ENCODE measurements at regions not wholly inside any gene's neighbourhood (a gene's known extent, or its start where the extent isn't known, plus 50 kb on each side); places are given as distances from the start of the nearest gene placed in this dataset.

DNA sequence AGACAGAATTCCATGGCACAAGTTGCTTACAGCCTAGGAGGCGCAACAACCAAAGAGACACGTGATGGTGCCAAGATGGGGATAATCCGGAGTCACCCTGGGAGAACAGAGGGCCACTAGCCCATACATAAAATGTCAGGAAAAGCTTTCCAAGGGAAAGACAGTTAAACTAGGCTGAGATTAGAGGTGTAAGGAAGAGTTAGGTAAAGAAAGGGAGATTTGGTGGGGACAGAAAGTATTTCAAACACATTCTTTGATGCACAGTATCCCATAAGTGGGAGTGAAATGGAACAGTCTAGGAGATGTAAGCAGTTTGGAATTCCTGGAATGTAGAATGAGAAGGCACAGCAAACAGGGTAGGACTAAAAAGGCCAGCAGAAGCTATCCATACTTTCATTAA lies 860.9 kb upstream of the LCORL start:
- ATAC-seq = peak; percentile 98
- no peak for TF ChIP-seq ESRRG (CRISPR knock-in tag; IDR thresholded peaks at IDR 0.05)
- TF ChIP-seq, protein P1, sequence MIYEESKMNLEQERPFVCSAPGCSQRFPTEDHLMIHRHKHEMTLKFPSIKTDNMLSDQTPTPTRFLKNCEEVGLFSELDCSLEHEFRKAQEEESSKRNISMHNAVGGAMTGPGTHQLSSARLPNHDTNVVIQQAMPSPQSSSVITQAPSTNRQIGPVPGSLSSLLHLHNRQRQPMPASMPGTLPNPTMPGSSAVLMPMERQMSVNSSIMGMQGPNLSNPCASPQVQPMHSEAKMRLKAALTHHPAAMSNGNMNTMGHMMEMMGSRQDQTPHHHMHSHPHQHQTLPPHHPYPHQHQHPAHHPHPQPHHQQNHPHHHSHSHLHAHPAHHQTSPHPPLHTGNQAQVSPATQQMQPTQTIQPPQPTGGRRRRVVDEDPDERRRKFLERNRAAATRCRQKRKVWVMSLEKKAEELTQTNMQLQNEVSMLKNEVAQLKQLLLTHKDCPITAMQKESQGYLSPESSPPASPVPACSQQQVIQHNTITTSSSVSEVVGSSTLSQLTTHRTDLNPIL (CRISPR knock-in tag; IDR thresholded peaks at IDR 0.05; ENCODE audit: low read depth) = peak; percentile 86; the same call in 1 of the 2 replicates

DNA sequence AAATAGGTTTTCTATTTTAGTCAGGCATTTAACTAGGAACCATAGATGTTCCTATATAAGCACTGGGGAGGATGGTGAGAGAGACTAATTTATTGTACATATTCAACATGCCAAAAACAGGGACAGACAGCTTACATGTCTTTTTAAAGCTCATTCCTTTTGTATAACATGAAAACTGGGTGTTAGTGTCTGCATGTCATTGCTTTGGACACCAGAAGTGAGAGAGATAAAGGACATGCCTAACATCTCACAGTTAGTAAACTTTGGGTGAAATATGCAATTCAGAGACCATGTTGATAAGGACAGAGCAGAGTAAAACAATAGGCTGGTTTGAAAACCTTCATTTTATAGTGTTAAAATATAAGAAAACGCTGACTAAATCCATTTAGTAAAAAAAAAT lies 860.0 kb upstream of the LCORL start:
- TF ChIP-seq, protein P2, sequence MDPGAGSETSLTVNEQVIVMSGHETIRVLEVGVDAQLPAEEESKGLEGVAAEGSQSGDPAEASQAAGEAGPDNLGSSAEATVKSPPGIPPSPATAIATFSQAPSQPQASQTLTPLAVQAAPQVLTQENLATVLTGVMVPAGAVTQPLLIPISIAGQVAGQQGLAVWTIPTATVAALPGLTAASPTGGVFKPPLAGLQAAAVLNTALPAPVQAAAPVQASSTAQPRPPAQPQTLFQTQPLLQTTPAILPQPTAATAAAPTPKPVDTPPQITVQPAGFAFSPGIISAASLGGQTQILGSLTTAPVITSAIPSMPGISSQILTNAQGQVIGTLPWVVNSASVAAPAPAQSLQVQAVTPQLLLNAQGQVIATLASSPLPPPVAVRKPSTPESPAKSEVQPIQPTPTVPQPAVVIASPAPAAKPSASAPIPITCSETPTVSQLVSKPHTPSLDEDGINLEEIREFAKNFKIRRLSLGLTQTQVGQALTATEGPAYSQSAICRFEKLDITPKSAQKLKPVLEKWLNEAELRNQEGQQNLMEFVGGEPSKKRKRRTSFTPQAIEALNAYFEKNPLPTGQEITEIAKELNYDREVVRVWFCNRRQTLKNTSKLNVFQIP (CRISPR knock-in tag; IDR thresholded peaks at IDR 0.05; ENCODE audit: borderline replicate concordance, low read depth) = no peak
- TF ChIP-seq ZFP30 (CRISPR knock-in tag; IDR thresholded peaks at IDR 0.05) (no peak), CSDC2 (CRISPR knock-in tag; IDR thresholded peaks at IDR 0.05) (no peak), ISL1 (CRISPR knock-in tag; IDR thresholded peaks at IDR 0.05) (no peak), RARB (CRISPR knock-in tag; IDR thresholded peaks at IDR 0.05) (no peak), ZFP3 (CRISPR knock-in tag; IDR thresholded peaks at IDR 0.05) (no peak), ARNTL (CRISPR knock-in tag; IDR thresholded peaks at IDR 0.05; ENCODE audit: borderline replicate concordance, low read depth) (no peak), ESRRG (CRISPR knock-in tag; IDR thresholded peaks at IDR 0.05) (no peak), ZNF8 (CRISPR knock-in tag; IDR thresholded peaks at IDR 0.05) (no peak), PPARA (CRISPR knock-in tag; IDR thresholded peaks at IDR 0.05; ENCODE audit: borderline replicate concordance) (no peak), ZNF565 (CRISPR knock-in tag; conservative IDR thresholded peaks at IDR 0.05; ENCODE audit: low read depth) (no peak), ZC3H10 (CRISPR knock-in tag; IDR thresholded peaks at IDR 0.05) (no peak), OSR1 (CRISPR knock-in tag; IDR thresholded peaks at IDR 0.05) (no peak), SNAI2 (CRISPR knock-in tag; IDR thresholded peaks at IDR 0.05) (no peak), TOX (CRISPR knock-in tag; IDR thresholded peaks at IDR 0.05; ENCODE audit: borderline replicate concordance) (no peak), GLIS3 (CRISPR knock-in tag; IDR thresholded peaks at IDR 0.05) (no peak), ZNF70 (CRISPR knock-in tag; IDR thresholded peaks at IDR 0.05) (no peak)
- TF ChIP-seq, protein P3, sequence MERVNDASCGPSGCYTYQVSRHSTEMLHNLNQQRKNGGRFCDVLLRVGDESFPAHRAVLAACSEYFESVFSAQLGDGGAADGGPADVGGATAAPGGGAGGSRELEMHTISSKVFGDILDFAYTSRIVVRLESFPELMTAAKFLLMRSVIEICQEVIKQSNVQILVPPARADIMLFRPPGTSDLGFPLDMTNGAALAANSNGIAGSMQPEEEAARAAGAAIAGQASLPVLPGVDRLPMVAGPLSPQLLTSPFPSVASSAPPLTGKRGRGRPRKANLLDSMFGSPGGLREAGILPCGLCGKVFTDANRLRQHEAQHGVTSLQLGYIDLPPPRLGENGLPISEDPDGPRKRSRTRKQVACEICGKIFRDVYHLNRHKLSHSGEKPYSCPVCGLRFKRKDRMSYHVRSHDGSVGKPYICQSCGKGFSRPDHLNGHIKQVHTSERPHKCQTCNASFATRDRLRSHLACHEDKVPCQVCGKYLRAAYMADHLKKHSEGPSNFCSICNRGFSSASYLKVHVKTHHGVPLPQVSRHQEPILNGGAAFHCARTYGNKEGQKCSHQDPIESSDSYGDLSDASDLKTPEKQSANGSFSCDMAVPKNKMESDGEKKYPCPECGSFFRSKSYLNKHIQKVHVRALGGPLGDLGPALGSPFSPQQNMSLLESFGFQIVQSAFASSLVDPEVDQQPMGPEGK (CRISPR knock-in tag; IDR thresholded peaks at IDR 0.05; ENCODE audit: borderline replicate concordance) = no peak
- TF ChIP-seq, protein P4, sequence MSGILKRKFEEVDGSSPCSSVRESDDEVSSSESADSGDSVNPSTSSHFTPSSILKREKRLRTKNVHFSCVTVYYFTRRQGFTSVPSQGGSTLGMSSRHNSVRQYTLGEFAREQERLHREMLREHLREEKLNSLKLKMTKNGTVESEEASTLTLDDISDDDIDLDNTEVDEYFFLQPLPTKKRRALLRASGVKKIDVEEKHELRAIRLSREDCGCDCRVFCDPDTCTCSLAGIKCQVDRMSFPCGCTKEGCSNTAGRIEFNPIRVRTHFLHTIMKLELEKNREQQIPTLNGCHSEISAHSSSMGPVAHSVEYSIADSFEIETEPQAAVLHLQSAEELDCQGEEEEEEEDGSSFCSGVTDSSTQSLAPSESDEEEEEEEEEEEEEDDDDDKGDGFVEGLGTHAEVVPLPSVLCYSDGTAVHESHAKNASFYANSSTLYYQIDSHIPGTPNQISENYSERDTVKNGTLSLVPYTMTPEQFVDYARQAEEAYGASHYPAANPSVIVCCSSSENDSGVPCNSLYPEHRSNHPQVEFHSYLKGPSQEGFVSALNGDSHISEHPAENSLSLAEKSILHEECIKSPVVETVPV (CRISPR knock-in tag; IDR thresholded peaks at IDR 0.05) = no peak
- TF ChIP-seq, protein P1 (CRISPR knock-in tag; IDR thresholded peaks at IDR 0.05; ENCODE audit: low read depth) = no peak
- ATAC-seq = no peak

DNA sequence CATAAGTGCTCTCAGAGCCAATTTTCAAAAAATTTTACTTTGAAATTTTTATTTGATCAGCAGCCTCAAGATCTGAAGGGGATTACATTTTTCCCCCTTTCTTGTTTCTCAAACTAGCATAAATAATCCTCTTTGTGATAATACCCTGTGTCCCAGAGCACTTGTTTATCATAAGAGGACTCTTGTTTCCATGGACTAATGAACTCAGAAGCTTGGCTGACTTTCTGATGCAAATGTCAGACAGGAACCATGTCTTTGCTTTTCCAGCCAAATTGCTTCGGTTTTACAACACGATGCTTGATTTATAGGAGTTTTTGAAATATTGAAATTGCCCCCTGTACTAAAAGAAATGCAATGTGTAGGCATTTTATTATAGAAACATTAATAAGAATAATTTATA lies 859.3 kb upstream of the LCORL start:
- TF ChIP-seq SNAI2 (CRISPR knock-in tag; IDR thresholded peaks at IDR 0.05) (no peak), TCF4 (CRISPR knock-in tag; IDR thresholded peaks at IDR 0.05; ENCODE audit: borderline replicate concordance) (no peak)
- ATAC-seq = no peak

DNA sequence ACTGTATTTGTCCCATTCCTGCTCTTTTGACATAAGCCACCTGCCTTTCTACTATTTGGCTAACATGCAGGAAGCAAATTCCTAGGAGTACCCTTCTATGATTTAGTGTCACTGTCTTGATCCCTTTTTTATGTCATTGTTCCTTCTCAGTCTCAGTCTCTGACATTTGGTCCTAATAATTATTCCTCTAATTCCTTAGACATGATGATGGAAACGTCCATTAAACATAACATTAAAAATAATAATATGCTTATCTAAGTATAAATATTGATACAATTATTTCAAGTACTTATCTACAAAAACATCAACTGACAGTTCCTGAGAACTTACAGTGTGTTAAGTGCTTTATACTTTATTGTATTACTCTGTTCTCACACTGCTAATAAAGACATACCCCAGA lies 857.0 kb upstream of the LCORL start:
- ATAC-seq = no peak
- TF ChIP-seq ZNF8 (CRISPR knock-in tag; IDR thresholded peaks at IDR 0.05) (no peak), ISL1 (CRISPR knock-in tag; IDR thresholded peaks at IDR 0.05) (peak; percentile 56; the same call in 1 of the 2 replicates), ZFP30 (CRISPR knock-in tag; IDR thresholded peaks at IDR 0.05) (no peak), TOX (CRISPR knock-in tag; IDR thresholded peaks at IDR 0.05; ENCODE audit: borderline replicate concordance) (no peak)

Measured in SK-N-SH treated with all-trans-retinoic acid at 6 μM for 48 hours (cell line).